IMR-90 (cell line): ENCODE measurements at regions not wholly inside any gene's neighbourhood (a gene's known extent, or its start where the extent isn't known, plus 50 kb on each side); places are given as distances from the start of the nearest gene placed in this dataset.

Experiments
- ATAC-seq: fragments of 200-7000 bp; cut with Tn5 transposase; 2 replicates; pipeline ENCODE4 v1.9.1; 2020; ENCODE audit warnings: low read depth, mild to moderate bottlenecking, moderate library complexity
- BruUV-seq: library from RNA; stranded (reverse); fragments of 400-500 nt; replicated peaks from 2 replicates; lab custom pipeline; 2021; lab: Mats Ljungman, UMichigan
- CTCF ChIA-PET: fragments of 300-600 bp; formaldehyde crosslinking; extraction: SDS; loops from one replicate; lab custom pipeline; 2021; ENCODE audit warnings: antibody characterized with exemption; lab: Yijun Ruan, JAX
- POLR2A ChIA-PET: fragments of 300-600 bp; sonication (Branson Sonifier 250); formaldehyde crosslinking; loops from one replicate; lab custom pipeline; 2022; ENCODE audit warnings: antibody characterized with exemption; ENCODE audit not compliant: unreplicated experiment; lab: Charles Lee
- DNase-seq: peaks from one replicate; pipeline ENCODE4 v3.0.0; 2013
- H2AFZ ChIP-seq: replicated peaks from 2 replicates; pipeline ENCODE3; 2013; ENCODE audit warnings: low read length, mild to moderate bottlenecking; ENCODE audit not compliant: poor library complexity
- H2AK5ac ChIP-seq: 2 replicates; pipeline ENCODE4 v1.6.1; 2013; ENCODE audit warnings: low read depth, low read length, inconsistent platforms
- H2AK9ac ChIP-seq: replicated peaks from 2 replicates; pipeline ENCODE3; 2013; ENCODE audit warnings: mild to moderate bottlenecking, low read depth, low read length, moderate library complexity; ENCODE audit not compliant: poor library complexity
- H2BK120ac ChIP-seq: 2 replicates; pipeline ENCODE4 v1.6.1; 2013; ENCODE audit warnings: low read depth, low read length, inconsistent platforms
- H2BK15ac ChIP-seq: 3 replicates; pipeline ENCODE4 v1.6.1; 2013; ENCODE audit warnings: low read depth, low read length, inconsistent platforms
- H2BK20ac ChIP-seq: 2 replicates; pipeline ENCODE4 v1.6.1; 2013; ENCODE audit warnings: low read depth, mild to moderate bottlenecking, inconsistent platforms, low read length, moderate library complexity
- H2BK5ac ChIP-seq: 2 replicates; pipeline ENCODE4 v1.6.1; 2013; ENCODE audit warnings: mild to moderate bottlenecking, low read depth, low read length, inconsistent platforms; ENCODE audit not compliant: poor library complexity, severe bottlenecking
- H3K14ac ChIP-seq: replicated peaks from 2 replicates; pipeline ENCODE4 v1.6.1; 2013; ENCODE audit warnings: low read depth, low read length, inconsistent platforms
- H3K18ac ChIP-seq: 2 replicates; pipeline ENCODE4 v1.6.1; 2013; ENCODE audit warnings: low read depth, low read length, control low read depth
- H3K23ac ChIP-seq: 2 replicates; pipeline ENCODE4 v1.6.1; 2013; ENCODE audit warnings: low read depth, low read length, inconsistent platforms
- H3K27ac ChIP-seq: 2 replicates; pipeline ENCODE4 v1.5.1; 2013; ENCODE audit warnings: mild to moderate bottlenecking, control low read depth, low read length; ENCODE audit not compliant: insufficient read depth
- H3K27me3 ChIP-seq: 2 replicates; pipeline ENCODE4 v1.6.1; 2013; ENCODE audit warnings: low read length; ENCODE audit not compliant: control insufficient read depth, insufficient read depth
- H3K36me3 ChIP-seq: 2 replicates; pipeline ENCODE4 v1.6.1; 2013; ENCODE audit warnings: low read length, mixed read lengths; ENCODE audit not compliant: control insufficient read depth, insufficient read depth
- H3K4ac ChIP-seq: 2 replicates; pipeline ENCODE4 v1.6.1; 2013; ENCODE audit warnings: low read depth, low read length, inconsistent platforms
- H3K4me1 ChIP-seq: 2 replicates; pipeline ENCODE4 v1.6.1; 2013; ENCODE audit warnings: low read length, mixed read lengths; ENCODE audit not compliant: control insufficient read depth, insufficient read depth
- H3K4me2 ChIP-seq: 2 replicates; pipeline ENCODE4 v1.6.1; 2013; ENCODE audit warnings: low read depth, mild to moderate bottlenecking, control low read depth, low read length, moderate library complexity
- H3K4me3 ChIP-seq: 2 replicates; pipeline ENCODE4 v1.5.1; 2013; ENCODE audit warnings: low read depth, mild to moderate bottlenecking, control low read depth, low read length, moderate library complexity; ENCODE audit not compliant: insufficient read depth
- H3K56ac ChIP-seq: 2 replicates; pipeline ENCODE4 v1.6.1; 2013; ENCODE audit warnings: low read length, inconsistent platforms; ENCODE audit not compliant: insufficient read depth; ENCODE audit errors: extremely low read depth
- H3K79me1 ChIP-seq, 2 experiments: 2 replicates each; pipeline ENCODE4 v1.6.1; 2013; ENCODE audit warnings: low read length in 2 of 2, inconsistent platforms in 1 of 2, low read depth in 1 of 2
- H3K9ac ChIP-seq: 2 replicates; pipeline ENCODE4 v1.6.1; 2013; ENCODE audit warnings: low read depth, low read length, control low read depth
- H3K9me1 ChIP-seq: 2 replicates; pipeline ENCODE4 v1.6.1; 2013; ENCODE audit warnings: low read length, inconsistent platforms; ENCODE audit not compliant: insufficient read depth
- H3K9me3 ChIP-seq: 2 replicates; pipeline ENCODE4 v1.6.1; 2013; ENCODE audit warnings: low read length; ENCODE audit not compliant: control insufficient read depth, insufficient read depth
- H4K20me1 ChIP-seq: 2 replicates; pipeline ENCODE4 v1.6.1; 2013; ENCODE audit warnings: low read length, inconsistent platforms; ENCODE audit not compliant: insufficient read depth
- H4K5ac ChIP-seq: 2 replicates; pipeline ENCODE4 v1.6.1; 2013; ENCODE audit warnings: mild to moderate bottlenecking, low read depth, low read length, control low read depth
- H4K8ac ChIP-seq, 2 experiments: 2 replicates each; pipeline ENCODE4 v1.6.1; 2013; ENCODE audit warnings: low read depth in 2 of 2, low read length in 2 of 2, control low read depth in 1 of 2, inconsistent platforms in 1 of 2
- H4K91ac ChIP-seq: 2 replicates; pipeline ENCODE4 v1.6.1; 2013; ENCODE audit warnings: low read depth, low read length, inconsistent platforms; ENCODE audit not compliant: insufficient read depth
- CEBPB ChIP-seq: IDR thresholded peaks from 2 replicates; pipeline ENCODE4 v1.6.1; 2012; ENCODE audit warnings: low read depth, low read length, improper control_type of control experiment
- CHD1 ChIP-seq: IDR thresholded peaks from 2 replicates; pipeline ENCODE4 v1.6.1; 2012; ENCODE audit warnings: low read depth, low read length, improper control_type of control experiment
- FOS ChIP-seq: fragments of 150-350 bp; IDR thresholded peaks from 2 replicates; pipeline ENCODE4 v1.6.1; 2016; ENCODE audit warnings: low read depth, low read length
- MXI1 ChIP-seq: IDR thresholded peaks from 2 replicates; pipeline ENCODE4 v1.6.1; 2012; ENCODE audit warnings: low read depth, mild to moderate bottlenecking, low read length, moderate library complexity, borderline replicate concordance
- NFE2L2 ChIP-seq: fragments of 150-350 bp; IDR thresholded peaks from 2 replicates; pipeline ENCODE4 v1.6.1; 2016; ENCODE audit warnings: low read depth, mild to moderate bottlenecking, low read length
- RAD21 ChIP-seq: IDR thresholded peaks from 2 replicates; pipeline ENCODE4 v1.6.1; 2012; ENCODE audit warnings: low read length, improper control_type of control experiment
- RCOR1 ChIP-seq: IDR thresholded peaks from 2 replicates; pipeline ENCODE4 v1.6.1; 2012; ENCODE audit warnings: mild to moderate bottlenecking, low read length, improper control_type of control experiment; ENCODE audit not compliant: insufficient replicate concordance
- SMC3 ChIP-seq: fragments of 150-350 bp; IDR thresholded peaks from 2 replicates; pipeline ENCODE4 v1.6.1; 2016; ENCODE audit warnings: low read depth, mild to moderate bottlenecking, antibody characterized with exemption, low read length, moderate library complexity
- WGBS, 2 experiments: methylation state at CpG; one replicate each; pipeline versions ENCODE4 v1.1.5 to v1.1.7; 2013; ENCODE audit warnings: missing lambda C conversion rate in 2 of 2; ENCODE audit not compliant: insufficient read length in 1 of 2; ENCODE audit errors: extremely low coverage in 2 of 2; 5-methylcytosine and 5-hydroxymethylcytosine counted together
- dilution Hi-C: fragments of 300-500 bp; cut with HindIII; formaldehyde crosslinking; loops from one replicate; pipeline ENCODE4 v1.14.3; 2018; ENCODE audit warnings: low sequenced_read_pairs; ENCODE audit not compliant: unreplicated experiment
- in situ Hi-C: fragments of 300-500 bp; cut with MboI; formaldehyde crosslinking; loops from 3 replicates; pipeline ENCODE4 v1.14.3; 2019; ENCODE audit warnings: low sequenced_read_pairs, inconsistent platforms, mixed read lengths
- intact Hi-C: fragments of 100-400 bp; cut with micrococcal nuclease; formaldehyde crosslinking; loops from 2 replicates; pipeline ENCODE4 v1.10.0; 2022

GRCh38 chr18:30096796-30097195 is 945.7 kb downstream of the DSC3 start:
- H3K27ac ChIP-seq, result no peak overlapping the region
- no peak overlapping the region for H2BK5ac ChIP-seq
- no peak overlapping the region for H3K14ac ChIP-seq
- H3K27me3 ChIP-seq, result no peaks in the 10 kb centered on the region
- no peaks in the 10 kb centered on the region for H4K20me1 ChIP-seq
- BruUV-seq, result no TSS peak
- H4K91ac ChIP-seq, result no peak overlapping the region
- H3K9me1 ChIP-seq, result no peaks in the 10 kb centered on the region
- H3K56ac ChIP-seq, result no peak overlapping the region
- intact Hi-C loops, result no loop called here
- no peak overlapping the region for H3K4ac ChIP-seq
- ATAC-seq, result no peak
- no peaks in the 10 kb centered on the region for H3K36me3 ChIP-seq
- H3K4me2 ChIP-seq, result no peak overlapping the region
- no CpG with 5 or more reads among the region's 1 CpG for WGBS, 2 experiments
- no peaks in the 10 kb centered on the region for H3K4me1 ChIP-seq
- no peak overlapping the region for H2AK5ac ChIP-seq
- H3K18ac ChIP-seq, result no peak overlapping the region
- H4K5ac ChIP-seq, result no peak overlapping the region
- in situ Hi-C loops, result no loop called here
- H2AK9ac ChIP-seq, result no peak overlapping the region
- H2AFZ ChIP-seq, result no peak overlapping the region
- H3K23ac ChIP-seq, result no peak overlapping the region
- no peak for DNase-seq
- no peak overlapping the region for H2BK20ac ChIP-seq
- no peak overlapping the region for H2BK120ac ChIP-seq
- H3K9me3 ChIP-seq, result no peaks in the 10 kb centered on the region
- no peak overlapping the region for H2BK15ac ChIP-seq
- ChIA-PET POLR2A (no interaction called here), CTCF (no interaction called here)
- no peak overlapping the region for H3K4me3 ChIP-seq
- dilution Hi-C loops, result no loop called here
- TF ChIP-seq RCOR1 (no peak), RAD21 (no peak), MXI1 (no peak), NFE2L2 (no peak), CHD1 (no peak), FOS (no peak), CEBPB (no peak), SMC3 (no peak)
- H3K9ac ChIP-seq, result no peak overlapping the region
- H4K8ac ChIP-seq, result no peak overlapping the region
- H3K79me1 ChIP-seq, result no peaks in the 10 kb centered on the region
